CD4-positive, alpha-beta T cell treated with Interleukin-17A for 1 hour (primary cell): ENCODE measurements at regions not wholly inside any gene's neighbourhood (a gene's known extent, or its start where the extent isn't known, plus 50 kb on each side); places are given as distances from the start of the nearest gene placed in this dataset.
"Not testable (repeated sequence)": the region's sequence is repeated elsewhere in the genome, so short reads cannot be mapped to it uniquely, and the experiment has no call there.

Source experiments
- DNase-seq: peaks from one replicate; pipeline ENCODE4 v3.0.0-alpha.2; 2020

DNA sequence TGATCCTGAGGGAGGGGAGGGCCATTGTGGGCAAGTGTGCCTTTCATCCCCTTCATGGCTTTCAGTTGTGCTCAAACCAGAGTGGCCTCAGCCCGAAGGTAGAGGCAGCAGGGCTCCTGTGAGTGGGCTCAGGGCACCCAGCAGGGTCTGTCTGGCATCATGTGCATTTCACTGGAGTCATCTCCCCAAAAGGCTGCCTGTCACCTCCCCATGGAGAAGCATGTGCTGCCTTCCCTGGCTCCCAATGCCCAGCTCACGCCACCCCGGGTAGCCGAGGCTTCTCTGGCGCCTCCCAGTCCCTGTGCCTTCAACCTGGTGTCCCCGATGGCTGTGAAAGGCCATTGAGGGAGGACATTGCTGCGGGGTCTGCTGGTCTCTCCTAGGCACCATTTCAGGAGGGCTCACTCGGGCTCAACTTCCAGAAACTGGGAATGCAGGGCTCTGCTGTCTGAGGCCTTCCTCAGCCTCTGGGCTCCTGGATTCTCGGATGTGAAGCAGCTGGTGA, 213.9 kb downstream of the BANP start:
- not testable (repeated sequence) for DNase-seq

DNA sequence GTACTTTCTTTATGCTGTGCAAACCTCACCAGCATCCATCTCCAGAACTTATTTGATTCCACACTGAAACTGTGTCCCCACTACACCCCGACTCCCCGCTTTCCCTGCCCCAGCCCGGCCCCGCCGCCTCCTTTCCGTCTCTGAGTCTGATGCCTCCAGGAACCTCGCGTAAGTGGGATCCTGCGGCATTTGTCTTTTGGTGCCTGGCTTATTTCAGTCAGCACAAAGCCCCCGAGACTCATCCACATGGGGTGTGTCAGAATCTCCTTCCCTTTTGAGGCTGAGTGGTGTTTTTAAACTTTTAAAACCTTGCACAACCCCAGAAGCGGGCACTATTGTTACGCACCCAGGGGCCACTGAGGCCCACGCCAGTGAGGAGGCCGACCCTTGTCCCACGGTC, 214.4 kb downstream of the BANP start:
- DNase-seq = not testable (repeated sequence)

DNA sequence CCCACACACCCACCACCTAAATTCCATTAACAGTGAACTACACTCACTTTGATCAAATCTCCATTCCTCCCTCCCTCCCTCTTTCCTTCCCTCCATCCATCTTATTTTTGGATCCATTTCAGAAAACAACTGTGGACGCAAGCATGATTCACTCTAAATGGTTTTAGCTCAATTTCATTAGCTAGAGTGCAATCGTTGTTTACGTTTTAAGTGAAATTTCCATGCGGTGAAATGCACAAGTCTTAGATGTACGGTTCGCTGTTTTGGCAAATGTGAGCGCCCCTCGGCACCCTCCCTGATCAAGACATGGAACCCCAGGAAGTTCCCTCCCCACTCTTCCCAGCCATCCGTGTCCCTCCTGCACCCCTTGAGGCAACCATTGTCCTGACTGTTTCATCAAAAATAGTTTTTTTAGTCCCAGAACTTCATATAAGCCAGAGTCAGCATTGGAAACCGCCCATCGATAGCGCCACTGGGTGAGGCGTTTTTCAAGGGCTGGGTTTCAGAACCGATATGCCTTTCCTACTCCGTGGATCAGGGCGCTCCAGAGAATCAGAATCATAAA, 215.1 kb downstream of the BANP start:
- DNase-seq = not testable (repeated sequence)

DNA sequence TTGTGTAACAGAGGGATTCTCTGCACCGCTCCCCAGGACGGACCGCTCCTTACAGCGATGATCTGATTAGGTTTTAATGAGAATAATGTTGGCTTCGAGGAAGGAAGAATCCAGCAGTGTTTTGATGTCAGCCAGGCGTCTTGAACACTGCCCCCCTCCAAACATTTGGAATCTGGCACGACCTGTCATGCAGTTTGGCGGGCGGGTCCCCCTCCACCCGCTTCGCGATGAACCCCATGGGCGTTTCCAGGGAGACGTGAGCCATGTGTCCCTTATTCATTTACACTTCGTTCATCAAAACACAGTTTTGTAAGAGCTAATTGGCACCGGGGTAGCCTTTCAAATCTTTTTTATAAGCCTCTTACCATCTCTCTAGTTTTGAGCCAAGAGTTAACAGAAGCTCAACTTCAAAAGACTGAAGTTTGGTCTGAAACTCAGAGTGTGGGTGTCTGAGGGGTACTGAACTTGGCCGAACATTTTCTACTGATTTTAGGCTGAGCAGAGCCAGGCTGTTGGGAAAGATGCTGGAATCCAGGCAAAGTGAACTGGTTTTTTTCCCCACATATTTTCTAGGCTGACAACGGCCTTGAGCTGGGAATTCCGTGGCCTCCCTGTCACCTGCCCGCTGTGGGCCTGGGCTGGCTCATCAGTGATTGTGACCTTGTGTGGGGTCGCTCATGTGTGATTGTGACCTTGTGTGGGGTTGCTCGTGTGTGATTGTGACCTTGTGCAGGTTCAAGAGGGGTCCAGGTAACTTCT, 214.8 kb upstream of the ZNF469 start:
- DNase-seq = not testable (repeated sequence)

DNA sequence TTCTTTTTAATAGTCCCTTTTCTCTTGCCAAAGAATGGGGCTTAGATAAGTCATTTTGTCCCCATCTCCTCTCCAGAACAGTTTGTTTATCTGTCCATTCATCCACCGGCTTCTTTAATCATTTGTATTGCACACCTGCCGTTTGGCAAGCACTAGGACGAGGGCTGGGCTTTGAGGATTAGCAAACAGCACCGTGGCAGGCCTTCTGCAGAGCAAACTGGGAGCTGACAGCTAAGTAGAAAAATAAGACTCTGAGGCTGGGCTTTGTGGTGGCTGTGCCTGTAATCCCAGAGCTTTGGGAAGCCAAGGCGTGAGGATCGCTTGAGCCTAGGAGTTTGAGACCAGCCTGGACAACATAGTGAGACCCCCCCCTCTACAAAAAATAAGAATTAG, 214.2 kb upstream of the ZNF469 start:
- not testable (repeated sequence) for DNase-seq

DNA sequence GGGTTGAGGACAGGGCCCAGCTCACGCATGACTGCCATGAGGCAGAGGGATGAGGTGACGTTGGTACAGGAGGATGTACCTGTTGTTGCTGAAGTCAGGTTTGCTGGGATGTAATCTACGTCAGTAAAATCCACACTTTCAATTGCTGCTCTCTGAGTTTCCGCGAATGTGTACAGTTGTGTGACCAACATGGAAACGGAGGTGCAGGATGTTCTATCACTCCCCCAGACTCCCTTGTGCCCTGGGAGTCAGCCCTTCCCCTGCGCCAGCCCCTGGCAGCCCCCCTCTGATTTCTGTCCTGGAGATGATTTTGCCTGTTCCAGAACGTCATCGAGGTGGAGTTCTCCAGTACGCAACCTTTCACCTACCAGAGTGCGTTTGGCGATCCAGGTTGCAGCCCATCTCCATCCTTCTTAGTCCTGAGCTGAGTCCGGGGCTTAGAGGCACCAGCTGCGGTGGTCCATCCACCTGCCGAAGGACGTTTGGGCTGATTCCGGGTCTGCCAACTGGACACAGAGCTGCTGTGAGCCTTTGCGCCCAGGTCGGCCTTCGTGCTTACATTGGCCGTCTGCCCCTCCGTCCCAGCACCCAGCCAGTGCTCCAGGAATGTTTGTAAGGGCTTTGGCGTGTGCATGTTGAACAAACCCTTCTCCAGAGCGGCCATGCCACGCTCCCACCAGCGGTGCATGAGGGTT, 213.5 kb upstream of the ZNF469 start:
- DNase-seq = not testable (repeated sequence)

DNA sequence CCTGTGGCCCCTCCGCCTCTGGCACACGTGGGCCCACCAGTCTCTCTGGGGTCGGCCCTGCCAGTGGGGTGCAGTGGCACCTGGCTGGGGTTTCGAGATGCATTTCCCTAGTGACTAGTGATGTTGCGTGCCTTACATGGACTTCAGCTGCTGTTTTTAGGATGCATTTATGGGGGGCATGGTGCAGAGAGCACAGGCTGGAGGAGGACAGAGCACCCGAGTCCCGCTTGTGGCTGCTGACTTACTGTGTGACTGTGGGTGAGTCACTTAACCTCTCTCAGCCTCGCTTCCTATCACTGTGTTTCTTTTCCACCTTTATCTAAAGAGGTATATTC, 213.0 kb upstream of the ZNF469 start:
- not testable (repeated sequence) for DNase-seq

DNA sequence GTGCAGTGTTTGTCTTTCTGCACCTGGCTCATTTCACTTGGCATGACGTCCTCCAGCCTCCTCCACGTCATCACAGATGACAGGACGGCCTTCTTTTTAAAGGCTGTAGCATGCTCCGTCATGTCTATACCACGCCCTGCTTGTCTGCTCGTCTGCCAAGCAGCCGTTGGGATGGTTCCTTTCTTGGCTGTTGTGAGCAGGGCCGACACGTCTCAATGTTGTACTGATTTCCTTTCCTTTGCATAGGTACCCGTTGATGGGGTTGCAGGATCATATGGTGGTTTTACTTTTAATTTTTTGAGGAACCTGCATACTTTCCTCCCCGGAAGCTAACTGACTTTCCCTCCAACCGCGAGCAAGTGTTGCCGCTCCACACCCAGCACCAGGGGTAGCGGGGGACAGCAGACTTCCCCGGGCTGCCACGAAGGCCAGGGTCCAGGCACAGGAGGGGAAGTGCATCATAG, 212.2 kb upstream of the ZNF469 start:
- DNase-seq = peak; percentile 2

DNA sequence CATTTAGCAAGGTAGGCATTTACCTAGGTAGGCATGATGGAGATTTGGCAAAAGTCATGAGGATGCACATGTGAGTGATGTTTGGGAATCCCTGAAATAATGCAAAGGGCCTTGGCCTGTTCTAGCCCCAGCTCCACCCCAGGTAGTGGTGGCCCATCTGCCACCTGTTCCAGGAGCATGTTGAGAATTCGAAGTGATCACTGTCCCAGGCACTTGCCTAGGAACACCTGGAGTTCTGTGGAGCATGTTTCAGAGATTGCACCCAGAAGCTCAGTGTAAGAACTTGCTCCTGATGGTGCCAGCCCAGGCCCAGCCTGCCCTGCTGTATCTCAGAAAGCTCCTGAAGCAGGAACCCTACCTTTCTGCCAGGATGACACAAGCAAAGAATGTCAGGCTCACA, 211.6 kb upstream of the ZNF469 start:
- not testable (repeated sequence) for DNase-seq

DNA sequence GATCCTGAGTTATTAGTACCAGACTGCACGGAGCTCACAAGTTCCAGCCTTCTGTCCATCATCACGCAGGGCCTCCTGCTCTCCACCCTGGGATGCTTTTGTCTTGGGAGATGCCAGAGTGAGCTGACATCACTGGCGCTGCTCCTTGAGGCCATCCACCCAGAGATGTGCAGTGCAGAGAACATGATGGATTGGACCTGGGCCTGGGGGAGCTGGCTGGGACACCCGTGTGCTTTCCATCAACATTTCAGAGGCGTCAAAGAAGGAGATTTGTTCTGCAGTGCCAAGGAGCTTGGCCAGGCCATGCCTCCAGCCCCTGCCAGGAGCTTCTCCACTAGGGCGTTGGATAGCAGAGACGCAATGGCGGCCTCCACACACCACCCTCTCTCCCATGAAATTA, 206.6 kb upstream of the ZNF469 start:
- not testable (repeated sequence) for DNase-seq

DNA sequence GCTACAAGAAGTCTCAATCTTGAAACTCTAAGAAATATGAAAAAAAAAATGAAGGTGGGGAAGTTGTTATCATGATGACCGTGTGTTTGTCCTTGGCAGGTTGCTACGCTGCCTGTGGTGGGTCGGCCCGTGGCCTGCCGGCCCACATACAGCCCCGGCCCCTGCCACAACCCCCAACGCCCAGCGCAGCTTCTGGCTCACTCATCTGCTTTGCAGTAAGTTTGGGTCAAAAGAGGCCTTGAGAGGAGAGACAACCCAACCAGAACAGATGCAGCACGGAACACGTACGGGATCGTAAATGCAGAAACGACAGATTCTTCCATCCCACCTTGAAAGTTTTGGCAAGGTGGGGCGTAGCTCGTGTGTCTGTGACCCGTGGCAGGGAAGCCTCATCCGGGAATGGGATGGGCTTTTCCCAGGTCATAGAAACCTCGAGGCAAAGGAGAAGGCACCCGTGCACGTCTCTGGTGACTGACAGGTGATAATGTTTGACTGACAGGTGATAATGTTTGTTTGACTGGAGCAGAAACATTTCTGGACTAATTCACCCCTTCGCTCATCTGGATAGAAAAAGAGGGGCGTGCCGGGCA, 206.1 kb upstream of the ZNF469 start:
- DNase-seq = not testable (repeated sequence)

DNA sequence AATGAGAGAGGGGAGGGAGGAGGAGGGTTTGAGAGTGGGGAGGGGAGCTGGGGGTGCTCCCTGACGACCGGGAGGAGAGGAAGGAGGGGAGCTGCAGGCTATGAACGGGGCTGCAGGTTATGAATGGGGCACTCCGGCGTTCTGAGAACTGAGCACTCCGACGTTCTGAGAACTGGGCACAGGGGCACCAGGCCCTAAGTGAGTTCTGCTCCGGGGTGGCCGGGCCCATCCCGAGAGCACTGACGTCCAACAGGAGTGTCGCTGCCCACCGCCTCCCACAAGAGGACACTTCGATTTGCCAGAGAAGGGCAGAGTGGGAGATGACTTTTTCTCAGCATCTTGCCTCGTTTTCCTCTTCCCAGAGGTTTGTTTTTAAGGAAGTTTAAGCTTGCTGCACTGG, 204.5 kb upstream of the ZNF469 start:
- not testable (repeated sequence) for DNase-seq

DNA sequence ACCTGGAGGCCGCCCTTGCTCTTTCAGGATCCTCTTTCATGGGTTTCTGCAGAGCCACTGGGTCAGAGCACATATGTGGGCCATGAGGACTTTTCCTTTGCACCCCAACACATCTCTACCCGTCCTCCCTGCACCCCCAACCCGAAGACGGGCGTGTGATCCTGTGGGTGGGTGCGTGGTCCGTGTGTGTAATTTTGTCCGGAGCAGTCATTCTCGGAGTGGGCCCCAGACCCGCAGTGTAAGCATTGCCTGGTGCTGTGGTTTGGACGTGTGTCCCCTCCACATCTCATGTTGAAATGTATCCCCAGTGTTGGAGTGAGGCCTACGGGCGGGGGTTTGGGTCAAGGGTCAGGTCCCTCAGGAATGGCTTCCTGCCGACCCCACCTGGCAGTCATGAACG, 203.9 kb upstream of the ZNF469 start:
- not testable (repeated sequence) for DNase-seq

DNA sequence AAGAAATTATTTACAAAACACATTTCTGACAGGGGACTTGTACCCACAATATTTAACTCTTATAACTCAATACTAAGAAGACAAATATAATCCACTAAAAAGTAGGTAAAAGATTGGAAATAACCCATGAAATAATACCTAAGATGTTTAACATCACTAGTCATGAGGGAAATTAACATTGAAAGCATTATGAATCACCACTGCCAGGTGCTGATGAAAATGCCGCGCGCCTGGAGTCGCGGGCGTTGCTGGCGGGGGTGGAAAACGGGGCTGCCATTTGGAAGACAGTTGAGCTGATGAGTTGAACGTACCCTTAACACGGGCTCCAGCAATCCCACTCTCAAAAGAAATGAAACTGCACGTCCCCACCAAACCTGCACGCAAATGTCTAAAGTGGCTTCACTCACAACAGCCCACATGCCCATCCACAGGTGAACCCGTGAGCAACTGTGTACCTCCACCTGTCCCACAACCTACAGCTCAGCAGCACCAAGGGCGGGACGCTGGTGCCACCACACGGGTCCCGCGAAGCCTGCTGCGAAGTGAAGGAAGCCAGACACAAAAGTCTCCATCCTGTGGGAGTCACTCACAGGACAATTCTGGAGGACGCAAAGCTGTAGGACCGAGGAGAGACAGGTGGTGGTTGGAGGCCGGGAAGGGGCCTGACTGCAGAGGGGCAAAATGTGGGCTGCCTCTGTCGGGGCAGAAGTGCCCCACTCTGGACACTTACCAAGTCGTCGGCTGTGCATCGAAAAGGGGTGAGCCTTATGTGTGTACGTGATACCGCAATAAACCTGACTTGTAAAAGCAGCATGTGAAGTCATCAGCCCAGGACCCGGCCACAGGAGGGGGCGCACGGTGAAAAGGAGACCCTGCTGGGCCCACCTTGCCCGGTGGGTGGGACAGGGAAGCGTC, 199.5 kb upstream of the ZNF469 start:
- DNase-seq = not testable (repeated sequence)

DNA sequence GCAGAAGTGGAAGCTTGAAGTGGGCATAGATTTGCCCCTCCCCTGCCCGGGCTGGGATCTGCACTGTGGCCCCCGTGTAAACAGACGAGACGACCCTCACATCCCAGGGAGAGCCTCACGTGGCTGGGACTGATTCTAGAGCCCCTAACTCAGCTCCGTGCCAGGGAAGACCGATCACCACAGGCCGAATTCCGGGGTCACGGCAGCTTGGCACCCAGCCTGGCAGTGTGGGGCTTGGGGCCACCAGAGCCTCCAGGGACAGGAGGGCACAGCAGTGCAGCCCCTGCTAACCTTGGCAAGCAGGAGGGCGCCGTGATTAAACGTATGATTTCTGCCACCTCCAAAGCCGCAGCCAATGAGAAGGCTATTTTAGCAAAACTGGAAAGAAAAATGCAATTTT, 198.7 kb upstream of the ZNF469 start:
- DNase-seq = not testable (repeated sequence)

DNA sequence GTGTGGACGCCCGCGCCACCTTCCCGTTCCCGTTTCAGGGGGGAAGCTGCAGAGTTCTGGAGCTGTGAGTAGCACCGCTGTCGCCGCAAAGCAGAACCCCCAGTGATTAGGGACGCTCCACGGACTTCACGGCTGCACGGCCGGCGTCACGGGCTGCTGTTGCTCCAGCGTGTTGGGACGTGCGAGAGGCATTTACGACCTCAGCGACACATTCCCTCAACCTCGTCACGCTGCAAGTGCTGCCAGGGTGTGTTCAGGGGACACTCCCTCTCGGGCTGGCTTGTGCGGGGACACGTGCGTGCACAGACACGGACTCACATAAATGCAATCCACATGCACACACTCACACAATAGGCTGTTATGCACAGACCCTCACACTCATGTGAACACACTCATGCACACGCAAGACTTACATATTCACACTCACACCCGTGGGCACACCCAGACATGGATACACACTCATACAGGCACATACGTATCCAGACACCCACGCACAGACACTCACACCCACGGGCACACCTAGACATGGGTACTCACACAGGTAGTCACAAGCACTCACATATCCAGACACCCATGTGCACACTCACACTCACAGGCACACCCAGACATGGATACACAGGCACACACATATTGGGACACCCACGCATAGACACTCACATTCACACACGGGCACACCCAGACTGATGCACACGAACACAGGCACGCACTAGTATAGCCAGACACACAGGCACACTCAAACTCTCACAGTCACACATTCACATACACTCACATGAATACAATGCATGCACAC, 198.0 kb upstream of the ZNF469 start:
- DNase-seq = not testable (repeated sequence)

DNA sequence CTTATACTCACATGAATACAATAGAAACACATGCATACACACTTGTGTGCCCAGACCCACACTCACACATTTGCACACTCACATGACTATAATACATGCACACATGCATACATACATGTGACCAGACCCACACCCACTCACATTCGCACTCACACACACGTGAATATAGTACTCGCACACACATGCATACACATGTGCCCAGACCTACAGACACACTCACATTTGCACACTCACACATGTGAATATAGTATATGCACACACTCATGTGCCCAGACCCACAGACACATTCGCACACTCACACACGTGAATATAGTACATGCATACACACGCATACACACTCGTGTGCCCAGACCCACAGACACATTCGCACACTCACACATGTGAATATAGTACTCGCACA, 197.4 kb upstream of the ZNF469 start:
- not testable (repeated sequence) for DNase-seq

DNA sequence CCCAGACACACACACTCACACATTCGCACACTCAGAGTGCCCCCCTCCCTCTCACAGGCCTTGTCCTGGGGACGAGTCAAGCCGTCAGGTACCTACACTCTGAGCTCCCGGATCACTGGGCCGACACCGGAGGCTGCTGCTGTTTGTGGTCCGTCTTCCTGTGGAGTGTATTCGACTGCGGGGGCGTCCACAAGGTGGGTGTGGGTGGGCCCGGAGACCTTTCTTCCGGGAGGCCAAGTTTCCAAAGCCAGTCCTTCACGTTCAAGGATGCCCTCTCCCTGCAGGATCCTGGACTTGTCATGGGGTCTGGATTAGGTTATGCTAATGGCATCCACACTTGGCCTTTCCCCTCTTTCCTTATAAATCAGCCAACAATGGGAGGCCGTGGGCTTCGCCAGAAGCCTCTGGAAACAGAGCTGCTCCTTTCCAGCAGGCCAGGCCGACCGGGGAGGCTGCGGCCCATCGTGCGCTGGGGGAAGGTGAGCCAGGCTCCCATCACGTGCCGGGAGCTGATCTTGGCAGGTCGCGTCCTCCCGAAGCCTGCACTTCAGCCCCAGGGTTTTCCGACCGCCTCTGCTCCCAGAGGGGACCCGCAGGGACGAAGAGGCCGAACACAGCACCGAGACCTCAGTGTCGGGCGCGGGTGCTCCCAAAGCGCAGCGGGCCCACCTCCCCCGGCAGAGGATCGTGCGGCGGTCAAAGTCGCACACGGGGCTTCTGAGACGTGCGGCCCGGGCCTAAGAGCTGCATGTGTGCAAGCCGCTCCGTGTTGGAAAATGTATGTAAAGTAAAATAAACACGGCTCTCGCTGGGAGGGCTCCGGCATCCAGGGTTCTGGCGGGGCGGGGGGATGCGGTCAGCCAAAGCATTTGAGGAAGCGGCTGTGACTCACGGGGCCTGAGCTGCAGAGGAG, 196.5 kb upstream of the ZNF469 start:
- not testable (repeated sequence) for DNase-seq

DNA sequence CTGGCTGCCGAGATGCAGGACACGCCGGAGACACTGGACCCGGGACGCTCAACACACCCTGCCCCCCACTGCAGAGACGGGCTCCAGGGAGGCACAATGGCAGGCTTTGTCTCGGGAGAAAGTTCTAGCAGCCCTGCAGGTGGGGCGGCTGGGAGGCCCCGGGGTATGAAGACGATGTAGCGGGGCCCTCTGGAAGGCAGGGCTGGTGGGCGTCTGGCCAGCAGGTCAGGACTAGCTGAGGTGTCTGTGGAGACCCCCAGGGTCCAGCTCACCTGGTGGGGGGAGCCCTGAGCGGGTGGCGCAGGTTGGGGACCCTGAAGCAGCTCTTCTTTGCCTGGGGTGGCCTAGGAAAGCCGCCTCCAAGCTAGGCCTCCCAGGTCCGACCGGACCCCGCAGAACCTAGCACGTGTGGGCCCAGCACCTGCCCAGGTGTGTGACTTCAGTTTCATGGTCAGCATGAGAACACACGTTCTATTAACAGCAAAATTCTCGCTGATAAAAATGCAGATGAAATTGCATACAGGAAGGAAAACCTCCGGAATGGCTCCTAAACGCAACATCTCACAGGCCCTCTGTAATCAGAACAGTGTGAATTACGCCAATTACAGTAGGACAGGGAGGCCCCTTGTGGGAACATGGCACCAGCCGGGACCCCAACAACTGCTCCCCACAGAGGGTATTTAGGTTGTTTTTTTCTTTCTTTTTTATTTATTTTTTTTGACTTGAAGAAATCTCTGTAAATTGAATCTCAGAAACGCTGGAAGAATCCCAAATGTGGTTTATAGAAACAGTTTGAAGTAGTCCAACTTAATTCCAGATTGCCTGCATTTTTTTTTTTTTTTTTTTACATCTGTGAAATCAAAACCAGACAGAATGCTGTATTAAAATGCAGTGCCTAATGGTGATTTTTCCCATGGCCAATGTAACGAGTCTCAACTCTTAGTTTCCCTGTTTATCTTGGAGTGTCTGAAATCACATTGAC, 195.6 kb upstream of the ZNF469 start:
- DNase-seq = not testable (repeated sequence)
